GM12878 (cell line): ENCODE measurements at regions not wholly inside any gene's neighbourhood (a gene's known extent, or its start where the extent isn't known, plus 50 kb on each side); places are given as distances from the start of the nearest gene placed in this dataset.

Experiments
- ATAC-seq: fragments of 200-7000 bp; cut with Tn5 transposase; 3 replicates; pipeline ENCODE4 v1.9.1; 2020; ENCODE audit warnings: mild to moderate bottlenecking, moderate library complexity
- BruUV-seq: library from RNA; stranded (reverse); fragments of 400-500 nt; replicated peaks from 2 replicates; lab custom pipeline; 2021; lab: Mats Ljungman, UMichigan
- CTCF ChIA-PET: fragments of 300-600 bp; sonication (Branson Sonifier 250); formaldehyde crosslinking; extraction: SDS; loops from one replicate; lab custom pipeline; 2021; ENCODE audit warnings: inconsistent platforms; lab: Yijun Ruan, JAX
- POLR2A ChIA-PET: fragments of 350-600 bp; formaldehyde crosslinking; extraction: SDS; loops from one replicate; lab custom pipeline; 2021; ENCODE audit warnings: inconsistent platforms; lab: Charles Lee
- RAD21 ChIA-PET: fragments of 300-600 bp; sonication (Branson Sonifier 250); formaldehyde crosslinking; loops from one replicate; lab custom pipeline; 2023; ENCODE audit warnings: antibody characterized with exemption; ENCODE audit not compliant: unreplicated experiment; lab: Charles Lee
- SMC1A ChIA-PET: fragments of 300-600 bp; sonication (Branson Sonifier 250); formaldehyde crosslinking; loops from one replicate; lab custom pipeline; 2023; ENCODE audit not compliant: unreplicated experiment, uncharacterized antibody; lab: Charles Lee
- DNase-seq: peaks from one replicate; pipeline ENCODE4 v3.0.0-alpha.2; 2011; ENCODE audit warnings: low read depth, low spot score
- FAIRE-seq: peaks from 3 replicates; lab custom pipeline; 2011; peaks lifted over from hg19 to GRCh38; lab: Jason Lieb, UNC
- H2AFZ ChIP-seq: 2 replicates; pipeline ENCODE4 v1.6.0; 2011; ENCODE audit warnings: low read depth, low read length, control low read depth; ENCODE audit not compliant: control insufficient read depth
- H3K27ac ChIP-seq: 2 replicates; pipeline ENCODE4 v1.5.1; 2011; ENCODE audit warnings: control low read depth; ENCODE audit not compliant: control insufficient read depth, insufficient read depth
- H3K27me3 ChIP-seq, 2 experiments: replicated peaks in 1 of 2; 2 replicates each; pipeline versions ENCODE4 v1.6.0 to v1.6.1; 2011; ENCODE audit warnings: low read length in 1 of 2; ENCODE audit not compliant: control insufficient read depth in 2 of 2, insufficient read depth in 2 of 2
- H3K36me3 ChIP-seq, 2 experiments: 2 replicates each; pipeline ENCODE4 v1.5.1; 2011; ENCODE audit warnings: low read length in 1 of 2; ENCODE audit not compliant: control insufficient read depth in 2 of 2, insufficient read depth in 2 of 2
- H3K4me1 ChIP-seq: 2 replicates; pipeline ENCODE4 v1.6.1; 2011; ENCODE audit warnings: mild to moderate bottlenecking, low read length, moderate library complexity, mixed read lengths; ENCODE audit not compliant: control insufficient read depth, insufficient read depth
- H3K4me2 ChIP-seq: 2 replicates; pipeline ENCODE4 v1.6.0; 2011; ENCODE audit warnings: control low read depth; ENCODE audit not compliant: control insufficient read depth, insufficient read depth
- H3K4me3 ChIP-seq: fragments of 200-600 bp; sonication (generic); 2 replicates; pipeline ENCODE4 v1.5.1; 2016
- H3K79me2 ChIP-seq: 2 replicates; pipeline ENCODE4 v1.6.0; 2011; ENCODE audit warnings: low read length; ENCODE audit not compliant: control insufficient read depth, insufficient read depth
- H3K9ac ChIP-seq: 2 replicates; pipeline ENCODE4 v1.8.0; 2011; ENCODE audit warnings: low read length, control low read depth, mixed read lengths; ENCODE audit not compliant: control insufficient read depth, insufficient read depth
- H3K9me3 ChIP-seq: replicated peaks from 3 replicates; pipeline ENCODE4 v1.5.1; 2011; ENCODE audit warnings: mild to moderate bottlenecking, low read length; ENCODE audit not compliant: control insufficient read depth, insufficient read depth
- H4K20me1 ChIP-seq: 2 replicates; pipeline ENCODE4 v1.6.0; 2011; ENCODE audit not compliant: control insufficient read depth, insufficient read depth
- BCLAF1 ChIP-seq: fragments of 450-650 bp; IDR thresholded peaks from 2 replicates; pipeline ENCODE4 v1.6.1; 2017; ENCODE audit warnings: antibody characterized with exemption, mild to moderate bottlenecking, moderate library complexity
- HSF1 ChIP-seq: fragments of 150-350 bp; IDR thresholded peaks from 2 replicates; pipeline ENCODE4 v1.6.1; 2014; ENCODE audit warnings: mild to moderate bottlenecking, low read depth, low read length
- IRF3 ChIP-seq: fragments of 450-650 bp; IDR thresholded peaks from 2 replicates; pipeline ENCODE4 v1.6.1; 2014; ENCODE audit warnings: mild to moderate bottlenecking
- NBN ChIP-seq: fragments of 450-650 bp; IDR thresholded peaks from 2 replicates; pipeline ENCODE4 v1.6.1; 2016
- NFYA ChIP-seq: IDR thresholded peaks from 2 replicates; pipeline ENCODE4 v1.6.1; 2011; ENCODE audit warnings: low read depth, mild to moderate bottlenecking, low read length, improper control_type of control experiment, borderline replicate concordance
- NRF1 ChIP-seq: conservative IDR thresholded peaks from 2 replicates; pipeline ENCODE4 v1.6.1; 2011; ENCODE audit warnings: mild to moderate bottlenecking, low read depth, low read length, improper control_type of control experiment
- PRDM15 ChIP-seq: fragments of 450-650 bp; formaldehyde crosslinking; IDR thresholded peaks from 2 replicates; pipeline ENCODE4 v1.4.0; 2020; ENCODE audit warnings: mild to moderate bottlenecking, moderate library complexity
- RB1 ChIP-seq: fragments of 450-650 bp; formaldehyde crosslinking; IDR thresholded peaks from 2 replicates; pipeline ENCODE4 v1.6.1; 2017; ENCODE audit warnings: mild to moderate bottlenecking, borderline replicate concordance
- SMARCA5 ChIP-seq: fragments of 450-650 bp; IDR thresholded peaks from 2 replicates; pipeline ENCODE4 v1.6.1; 2017; ENCODE audit warnings: mild to moderate bottlenecking
- TBL1XR1 ChIP-seq: IDR thresholded peaks from 2 replicates; pipeline ENCODE4 v1.6.1; 2012; ENCODE audit warnings: low read depth, low read length, improper control_type of control experiment
- USF1 ChIP-seq: IDR thresholded peaks from 2 replicates; pipeline ENCODE4 v1.6.1; 2011; ENCODE audit warnings: borderline replicate concordance, low read depth, mild to moderate bottlenecking, moderate library complexity, mixed read lengths, low read length; ENCODE audit not compliant: insufficient read depth; ENCODE audit errors: extremely low read length
- WGBS: methylation state at CpG from one replicate; pipeline ENCODE4 v1.1.6; 2016; ENCODE audit warnings: low lambda C conversion rate; ENCODE audit not compliant: insufficient replicate concordance, insufficient coverage; ENCODE audit errors: missing lambda C conversion rate; 5-methylcytosine and 5-hydroxymethylcytosine counted together
- in situ Hi-C: fragments of 300-500 bp; cut with MboI; formaldehyde crosslinking; loops from 9 replicates; pipeline ENCODE4 v1.14.3; 2018; ENCODE audit warnings: mixed read lengths
- intact Hi-C: fragments of 100-400 bp; cut with micrococcal nuclease; formaldehyde crosslinking; loops from one replicate; pipeline ENCODE4 v1.14.2; 2022; ENCODE audit not compliant: unreplicated experiment
- TF ChIP-seq, protein P1 (sequence below): IDR thresholded peaks from 2 replicates; pipeline ENCODE4 v1.6.1; 2011; ENCODE audit warnings: low read depth, low read length, improper control_type of control experiment, borderline replicate concordance

DNA sequence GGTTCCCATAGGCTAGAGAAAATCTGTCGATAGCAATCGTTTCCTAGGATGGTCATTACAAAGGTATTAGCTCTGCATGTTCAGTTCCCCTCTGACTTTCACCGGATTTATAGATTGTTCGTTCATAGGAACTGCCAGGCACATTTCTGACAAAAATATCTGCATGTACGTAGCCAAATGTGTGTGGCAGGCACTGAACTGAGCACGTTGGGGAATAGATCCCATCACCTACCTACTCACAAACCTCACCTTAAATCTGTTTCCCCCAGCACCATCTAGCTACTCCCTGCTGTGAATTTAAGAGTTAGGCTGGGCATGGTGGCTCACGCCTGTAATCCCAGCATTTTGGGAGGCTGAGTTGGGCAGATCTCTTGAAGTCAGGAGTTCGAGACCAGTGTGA lies 64.5 kb upstream of the TANC2 start (continued):
- TF ChIP-seq BCLAF1 (no peak), PRDM15 (CRISPR knock-in tag) (no peak)

GRCh38 chr17:62900096-62900495 lies 65.9 kb upstream of the TANC2 start:
- CTCF ChIA-PET: no interaction called here
- no peaks in the 10 kb centered on the region for H3K79me2 ChIP-seq
- H3K4me3 ChIP-seq: no peak overlapping the region
- no peak overlapping the region for H3K9ac ChIP-seq
- 0 out of 4 replicates have a peak, but pooled peaks cover 0 to 2% of the 10 kb centered on the region in 2 experiments for H3K27me3 ChIP-seq
- in situ Hi-C loops (no loop called here), intact Hi-C loops (no loop called here)
- no peaks in the 10 kb centered on the region for H3K36me3 ChIP-seq
- no TSS peak for BruUV-seq
- RAD21 ChIA-PET: no interaction called here
- no peaks in the 10 kb centered on the region for H3K4me1 ChIP-seq
- WGBS: 30% methylated on average over 5 of the region's 5 CpGs
- H3K4me2 ChIP-seq: no peak overlapping the region
- H3K27ac ChIP-seq: no peak overlapping the region
- DNase-seq (no peak), ATAC-seq (no peak), FAIRE-seq (no peak)
- POLR2A ChIA-PET: no interaction called here
- no peak overlapping the region for H2AFZ ChIP-seq
- H4K20me1 ChIP-seq: no peaks in the 10 kb centered on the region; the same call in 1 of the 2 replicates
- no peaks in the 10 kb centered on the region for H3K9me3 ChIP-seq
- SMC1A ChIA-PET: no interaction called here
- TF ChIP-seq IRF3: no peak
- no peak for TF ChIP-seq NBN
- TF ChIP-seq RB1: no peak
- no peak for TF ChIP-seq TBL1XR1
- TF ChIP-seq, protein P1, sequence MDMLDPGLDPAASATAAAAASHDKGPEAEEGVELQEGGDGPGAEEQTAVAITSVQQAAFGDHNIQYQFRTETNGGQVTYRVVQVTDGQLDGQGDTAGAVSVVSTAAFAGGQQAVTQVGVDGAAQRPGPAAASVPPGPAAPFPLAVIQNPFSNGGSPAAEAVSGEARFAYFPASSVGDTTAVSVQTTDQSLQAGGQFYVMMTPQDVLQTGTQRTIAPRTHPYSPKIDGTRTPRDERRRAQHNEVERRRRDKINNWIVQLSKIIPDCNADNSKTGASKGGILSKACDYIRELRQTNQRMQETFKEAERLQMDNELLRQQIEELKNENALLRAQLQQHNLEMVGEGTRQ: no peak
- no peak for TF ChIP-seq HSF1
- TF ChIP-seq NFYA: no peak
- TF ChIP-seq NRF1: no peak
- no peak for TF ChIP-seq SMARCA5
- no peak for TF ChIP-seq USF1
